MM.1S (cell line): ENCODE measurements at regions not wholly inside any gene's neighbourhood (a gene's known extent, or its start where the extent isn't known, plus 50 kb on each side); places are given as distances from the start of the nearest gene placed in this dataset.

ENCODE experiments used
- CTCF ChIP-seq: fragments of 300-600 bp; sonication (generic); IDR thresholded peaks from 2 replicates; pipeline ENCODE4 v1.5.1; 2016; ENCODE audit warnings: antibody characterized with exemption, low read length, mixed read lengths
- EZH2 ChIP-seq: fragments of 300-600 bp; sonication (generic); optimal IDR thresholded peaks from 2 replicates; pipeline ENCODE3; 2017; ENCODE audit warnings: low read depth, mild to moderate bottlenecking, antibody characterized with exemption, low read length, mixed read lengths

- no peak for TF ChIP-seq CTCF
- TF ChIP-seq EZH2: no peak
Observed at GRCh38 chr4:38512840-38513239, 151.2 kb upstream of the KLF3 start.
